H1 (cell line): ENCODE measurements at regions not wholly inside any gene's neighbourhood (a gene's known extent, or its start where the extent isn't known, plus 50 kb on each side); places are given as distances from the start of the nearest gene placed in this dataset.

Experiments
- CHD1 ChIP-seq: IDR thresholded peaks from 2 replicates; pipeline ENCODE4 v1.6.1; 2012; ENCODE audit warnings: low read depth, low read length, improper control_type of control experiment
- PHF8 ChIP-seq: fragments of 200-600 bp; sonication (generic); conservative IDR thresholded peaks from 2 replicates; pipeline ENCODE4 v1.7.1; 2012; ENCODE audit warnings: low read depth, mild to moderate bottlenecking, inconsistent platforms, low read length, moderate library complexity
- SP4 ChIP-seq: IDR thresholded peaks from 2 replicates; pipeline ENCODE4 v1.6.1; 2012; ENCODE audit warnings: low read length, inconsistent platforms
- SRF ChIP-seq: IDR thresholded peaks from 2 replicates; pipeline ENCODE4 v1.6.1; 2011; ENCODE audit warnings: mild to moderate bottlenecking, low read depth, low read length, moderate library complexity
- TF ChIP-seq, protein P1 (sequence below): IDR thresholded peaks from 2 replicates; pipeline ENCODE4 v1.6.1; 2011; ENCODE audit warnings: low read length, improper control_type of control experiment
- TF ChIP-seq, protein P2 (sequence below): IDR thresholded peaks from 2 replicates; pipeline ENCODE4 v1.6.1; 2012; ENCODE audit warnings: inconsistent platforms

DNA sequence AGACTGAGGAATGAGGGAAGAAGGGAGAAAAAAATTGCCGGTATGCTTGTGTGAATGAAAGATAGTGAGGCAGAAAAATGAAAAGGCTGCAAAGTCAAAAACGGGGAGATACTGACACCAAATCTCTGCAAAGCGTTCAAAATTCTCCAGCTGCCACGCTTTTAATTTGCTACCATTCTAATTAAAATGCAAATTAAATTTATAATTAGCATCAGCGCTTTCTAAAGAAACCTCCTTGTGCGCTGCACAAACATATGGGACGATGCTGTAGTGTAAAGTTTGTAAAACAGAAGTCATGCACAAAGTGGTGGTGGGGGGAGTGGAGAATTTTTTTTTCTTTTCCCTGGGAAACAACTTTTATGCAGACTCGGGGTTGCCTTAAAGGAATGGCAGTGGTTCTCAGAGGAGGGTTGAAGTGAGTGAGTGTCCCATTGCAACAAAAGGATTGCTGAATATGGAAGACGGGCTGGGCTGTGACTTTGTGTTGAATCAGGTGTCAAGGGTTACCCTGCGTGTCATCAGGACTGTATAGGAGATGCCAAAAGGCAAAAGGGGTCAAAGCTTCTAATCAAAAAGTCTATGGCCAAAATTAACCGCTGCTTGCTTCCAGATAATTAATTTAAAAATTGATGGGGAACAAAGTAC lies 472.2 kb downstream of the NR2F2 start (continued):
- TF ChIP-seq PHF8 (no peak), SRF (no peak), CHD1 (no peak), SP4 (no peak)
- TF ChIP-seq, protein P1, sequence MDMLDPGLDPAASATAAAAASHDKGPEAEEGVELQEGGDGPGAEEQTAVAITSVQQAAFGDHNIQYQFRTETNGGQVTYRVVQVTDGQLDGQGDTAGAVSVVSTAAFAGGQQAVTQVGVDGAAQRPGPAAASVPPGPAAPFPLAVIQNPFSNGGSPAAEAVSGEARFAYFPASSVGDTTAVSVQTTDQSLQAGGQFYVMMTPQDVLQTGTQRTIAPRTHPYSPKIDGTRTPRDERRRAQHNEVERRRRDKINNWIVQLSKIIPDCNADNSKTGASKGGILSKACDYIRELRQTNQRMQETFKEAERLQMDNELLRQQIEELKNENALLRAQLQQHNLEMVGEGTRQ: no peak
- TF ChIP-seq, protein P2, sequence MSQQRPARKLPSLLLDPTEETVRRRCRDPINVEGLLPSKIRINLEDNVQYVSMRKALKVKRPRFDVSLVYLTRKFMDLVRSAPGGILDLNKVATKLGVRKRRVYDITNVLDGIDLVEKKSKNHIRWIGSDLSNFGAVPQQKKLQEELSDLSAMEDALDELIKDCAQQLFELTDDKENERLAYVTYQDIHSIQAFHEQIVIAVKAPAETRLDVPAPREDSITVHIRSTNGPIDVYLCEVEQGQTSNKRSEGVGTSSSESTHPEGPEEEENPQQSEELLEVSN: no peak
